ENCODE measurements at regions not wholly inside any gene's neighbourhood (a gene's known extent, or its start where the extent isn't known, plus 50 kb on each side); places are given as distances from the start of the nearest gene placed in this dataset.
"Not testable (repeated sequence)": the region's sequence is repeated elsewhere in the genome, so short reads cannot be mapped to it uniquely, and the experiment has no call there.

DNA sequence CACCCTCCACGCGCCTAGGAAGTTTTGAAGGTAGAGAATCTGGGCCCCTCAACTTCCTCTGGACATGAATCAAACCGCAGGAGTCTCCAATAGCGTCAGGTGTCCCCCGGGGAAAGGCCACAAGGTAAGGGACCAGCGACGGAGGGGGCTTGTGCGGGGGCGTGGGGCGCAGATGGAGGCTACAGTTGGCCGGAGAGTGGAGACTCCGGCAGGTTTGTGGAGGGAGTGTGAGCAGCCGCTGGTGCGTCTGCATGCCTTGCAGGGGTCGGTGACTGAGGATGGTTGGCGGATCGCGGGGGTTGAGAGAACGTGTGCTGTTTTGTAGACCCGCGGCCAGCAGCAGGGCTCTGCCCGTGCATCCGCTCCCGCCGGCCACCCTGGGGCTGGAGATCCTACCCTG lies 303.3 kb upstream of the DPP6 start:
- not testable (repeated sequence) for TF ChIP-seq ZBTB4 (CRISPR knock-in tag; IDR thresholded peaks at IDR 0.05; ENCODE audit: borderline replicate concordance); FOXK2 (IDR thresholded peaks at IDR 0.05)
